GM10266 (cell line): ENCODE measurements at regions not wholly inside any gene's neighbourhood (a gene's known extent, or its start where the extent isn't known, plus 50 kb on each side); places are given as distances from the start of the nearest gene placed in this dataset.

Source experiments
- DNase-seq: peaks from one replicate; pipeline ENCODE4 v3.0.0; 2012; ENCODE audit errors: extremely low spot score
- CTCF ChIP-seq: IDR thresholded peaks from 2 replicates; pipeline ENCODE4 v1.5.1; 2012; ENCODE audit warnings: mild to moderate bottlenecking, low read depth; ENCODE audit not compliant: control insufficient read depth, insufficient read depth; ENCODE audit errors: missing control alignments

DNA sequence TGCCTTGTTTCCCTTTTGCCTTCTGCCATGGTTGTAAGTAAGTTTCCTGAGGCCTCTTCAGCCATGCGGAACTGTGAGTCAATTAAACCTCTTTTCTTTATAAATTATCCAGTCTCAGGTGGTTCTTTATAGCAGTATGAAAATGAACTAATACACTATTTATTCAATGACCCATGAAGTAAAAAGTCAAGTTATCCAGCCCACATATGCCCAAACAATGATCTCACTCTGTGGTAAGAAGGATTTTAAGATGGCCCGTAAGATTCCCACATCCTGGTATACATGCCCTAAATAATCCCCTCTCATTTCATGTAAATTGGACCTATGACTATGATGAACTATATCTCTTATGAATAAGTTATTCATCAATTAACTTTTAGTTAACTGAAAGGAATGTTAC, 1008.3 kb upstream of the B3GALT2 start:
- DNase-seq = no peak
- no peak for TF ChIP-seq CTCF

GRCh38 chr1:194184974-194185373, 998.6 kb upstream of the B3GALT2 start:
- no peak for TF ChIP-seq CTCF
- DNase-seq = no peak

GRCh38 chr1:194184425-194184824, 998.0 kb upstream of the B3GALT2 start:
- DNase-seq = no peak
- TF ChIP-seq CTCF = no peak

DNA sequence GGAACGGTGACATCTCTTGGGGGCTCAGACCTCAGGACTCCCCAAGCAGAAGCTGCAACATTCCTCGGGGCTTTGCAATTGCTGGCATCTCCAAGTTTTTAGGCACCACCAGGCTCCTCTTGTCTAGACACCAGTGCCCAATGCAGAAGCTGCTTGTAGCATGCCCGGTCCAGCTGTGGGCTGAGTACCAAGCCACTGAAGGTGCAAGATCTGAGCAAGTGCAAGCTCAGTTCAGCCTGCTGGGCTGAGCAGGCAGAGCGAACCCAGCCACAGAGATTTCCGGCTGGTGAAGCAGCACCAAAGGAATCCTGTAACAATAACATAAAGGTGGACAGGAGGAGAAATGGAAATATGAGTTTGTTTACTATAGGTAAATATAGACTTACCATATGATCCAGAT, 995.4 kb upstream of the B3GALT2 start:
- no peak for DNase-seq
- TF ChIP-seq CTCF = no peak

DNA sequence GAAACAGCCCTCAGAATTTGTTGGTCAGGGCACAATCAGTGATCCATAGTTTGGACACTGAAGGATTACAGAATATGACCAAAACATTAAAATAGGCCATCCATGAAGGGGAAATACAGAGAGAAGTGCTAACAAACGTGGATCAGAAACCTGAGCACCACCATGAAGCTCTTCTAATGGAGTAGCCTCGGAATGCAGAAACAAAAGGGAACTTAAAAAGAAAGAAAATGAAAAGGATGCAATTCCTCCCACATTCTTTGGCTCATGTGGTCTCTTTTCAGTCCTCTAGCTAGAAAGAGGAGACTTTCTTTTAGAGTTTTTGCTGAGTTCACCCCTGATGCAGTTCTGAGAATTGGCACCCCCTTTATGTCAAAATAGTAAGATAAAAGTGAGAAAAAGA, 989.8 kb upstream of the B3GALT2 start:
- TF ChIP-seq CTCF = no peak

DNA sequence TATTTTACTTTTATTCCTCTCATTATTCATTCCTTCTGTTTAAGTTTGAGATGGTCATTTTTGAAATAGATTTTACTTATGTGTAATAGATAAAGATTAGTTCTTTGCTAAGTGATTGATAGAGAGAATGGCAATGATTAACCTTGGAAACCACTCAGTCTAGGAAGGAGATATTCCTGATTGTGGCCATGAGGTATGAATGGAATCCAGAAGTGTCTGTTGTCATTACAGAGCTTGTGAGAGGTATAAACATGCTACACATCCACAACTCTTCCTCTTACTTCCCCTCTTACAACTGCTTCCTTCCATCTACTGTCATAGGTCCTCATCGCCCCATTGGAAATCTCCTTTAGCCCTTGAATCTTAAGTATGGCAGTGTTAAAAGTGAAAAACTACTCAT, 988.8 kb upstream of the B3GALT2 start:
- no peak for DNase-seq
- TF ChIP-seq CTCF = no peak

More for the DNA sequence above, 989.8 kb upstream of the B3GALT2 start:
- no peak for DNase-seq

DNA sequence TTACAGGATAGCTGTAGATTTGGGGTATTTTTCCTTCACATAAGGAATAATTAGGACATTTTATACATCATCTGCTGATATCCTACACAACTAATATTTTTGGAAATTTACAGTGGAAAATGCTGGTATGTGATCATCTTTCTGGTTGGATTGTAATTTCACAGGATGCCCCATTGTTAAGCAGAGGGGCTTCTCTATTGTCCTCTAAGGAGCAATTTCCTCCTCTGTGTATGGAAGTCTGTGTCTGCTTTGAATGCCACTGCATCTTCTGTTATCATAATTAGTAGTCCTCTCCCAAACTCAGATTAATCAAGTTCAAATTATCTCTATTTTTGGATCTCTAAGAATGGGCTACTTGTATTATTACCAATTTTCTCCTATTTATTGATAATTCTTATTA, 988.1 kb upstream of the B3GALT2 start:
- no peak for TF ChIP-seq CTCF
- DNase-seq = no peak

- no peak for TF ChIP-seq CTCF
- no peak for DNase-seq
These were observed 985.2 kb upstream of the B3GALT2 start for GRCh38 chr1:194171596-194171995.
